ENCODE measurements at regions not wholly inside any gene's neighbourhood (a gene's known extent, or its start where the extent isn't known, plus 50 kb on each side); places are given as distances from the start of the nearest gene placed in this dataset.
"Not testable (repeated sequence)": the region's sequence is repeated elsewhere in the genome, so short reads cannot be mapped to it uniquely, and the experiment has no call there.

- not testable (repeated sequence) for DNase-seq (ENCODE audit: extremely low read depth, low read depth, low spot score)
These were observed 54.3 kb upstream of the GRIA3 start for GRCh38 chrX:123129805-123130204.
